SK-N-SH (cell line): ENCODE measurements at regions not wholly inside any gene's neighbourhood (a gene's known extent, or its start where the extent isn't known, plus 50 kb on each side); places are given as distances from the start of the nearest gene placed in this dataset.

Source experiments
- MXI1 ChIP-seq: IDR thresholded peaks from 2 replicates; pipeline ENCODE4 v1.6.1; 2012; ENCODE audit warnings: mild to moderate bottlenecking, low read depth, low read length, improper control_type of control experiment
- SIN3A ChIP-seq: IDR thresholded peaks from 2 replicates; pipeline ENCODE4 v1.6.1; 2012; ENCODE audit warnings: low read depth, mild to moderate bottlenecking, low read length, moderate library complexity, borderline replicate concordance
- TAF1 ChIP-seq: IDR thresholded peaks from 2 replicates; pipeline ENCODE4 v1.6.1; 2012; ENCODE audit warnings: low read depth, mild to moderate bottlenecking, low read length, moderate library complexity, borderline replicate concordance

DNA sequence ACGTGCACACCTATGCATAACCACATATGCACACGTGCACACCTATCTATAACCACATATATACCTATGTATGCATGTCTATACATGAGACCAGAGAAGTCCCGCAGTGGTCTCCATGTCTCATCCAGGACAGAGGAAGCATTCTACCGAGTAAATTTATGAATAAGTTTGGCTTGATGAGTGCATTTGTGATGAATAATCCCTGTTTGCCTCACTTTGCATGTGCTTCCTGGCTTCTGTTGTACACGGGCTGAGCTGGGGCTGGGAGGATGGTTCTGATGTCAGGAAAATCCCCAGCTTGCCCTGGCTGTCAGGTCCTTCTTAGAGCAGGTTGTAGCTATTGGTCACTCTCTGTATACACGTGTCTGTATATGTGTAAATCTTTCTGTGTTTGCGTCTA, 157.6 kb upstream of the RPS6KA2 start:
- TF ChIP-seq SIN3A (no peak), TAF1 (no peak), MXI1 (no peak)
